ENCODE measurements at regions not wholly inside any gene's neighbourhood (a gene's known extent, or its start where the extent isn't known, plus 50 kb on each side); places are given as distances from the start of the nearest gene placed in this dataset.
A peak's percentile ranks its signal among the peaks of the same experiment; 100 is the strongest.

GRCh38 chr6:33923857-33924514 lies 120.2 kb upstream of the MLN start:
- peak; percentile 2 for DNase-seq (ENCODE audit: low read depth)

- DNase-seq (ENCODE audit: low read depth), result no peak
These were observed 117.9 kb upstream of the MLN start for GRCh38 chr6:33921745-33922144.

DNA sequence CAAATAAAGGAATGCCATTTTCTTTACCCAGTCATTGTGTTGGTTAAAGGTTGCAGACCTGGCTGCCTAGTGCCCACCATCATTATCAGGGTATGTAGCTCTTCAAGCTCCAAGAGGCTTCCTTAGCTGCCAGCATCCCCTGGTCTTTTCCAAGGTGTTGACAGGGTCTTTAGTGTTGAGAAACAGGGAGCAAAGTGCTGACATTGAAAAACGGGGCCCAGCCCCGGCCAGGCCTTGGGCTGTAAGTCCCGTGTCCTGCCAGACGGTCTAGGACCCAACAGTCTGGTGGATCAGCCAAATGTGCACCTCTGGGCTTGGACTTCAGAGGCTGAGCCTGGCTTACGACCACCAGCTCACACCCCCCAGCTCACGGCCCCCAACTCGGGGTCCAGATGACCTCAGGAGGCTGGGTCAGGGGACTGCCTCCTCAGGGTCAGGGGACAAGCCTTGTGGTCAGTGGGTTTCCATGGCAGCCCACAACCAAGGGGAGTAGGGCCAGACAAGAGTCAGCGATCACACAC lies 114.4 kb upstream of the MLN start:
- no peak for DNase-seq (ENCODE audit: low read depth)

DNA sequence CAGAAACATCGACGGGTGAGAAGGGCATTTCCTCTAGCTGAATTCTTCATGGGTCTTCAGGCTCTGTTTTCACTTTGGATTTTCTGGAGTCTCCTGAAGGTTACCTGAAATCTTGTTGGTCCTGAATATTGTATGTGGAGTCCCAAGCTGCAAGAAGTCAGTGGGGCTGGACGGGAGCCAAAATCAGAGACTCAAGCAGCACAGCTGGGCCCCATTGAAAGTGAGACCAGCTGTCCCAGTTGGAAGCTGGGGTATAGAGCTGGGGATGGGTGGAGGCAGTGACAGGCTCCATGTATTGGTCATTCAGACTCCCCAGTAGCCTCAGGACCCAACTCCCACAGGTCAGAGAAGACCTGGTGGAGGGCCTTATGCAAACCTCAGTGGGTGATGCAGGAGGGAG lies 111.3 kb upstream of the MLN start:
- peak; percentile 2 for DNase-seq (ENCODE audit: low read depth)

DNA sequence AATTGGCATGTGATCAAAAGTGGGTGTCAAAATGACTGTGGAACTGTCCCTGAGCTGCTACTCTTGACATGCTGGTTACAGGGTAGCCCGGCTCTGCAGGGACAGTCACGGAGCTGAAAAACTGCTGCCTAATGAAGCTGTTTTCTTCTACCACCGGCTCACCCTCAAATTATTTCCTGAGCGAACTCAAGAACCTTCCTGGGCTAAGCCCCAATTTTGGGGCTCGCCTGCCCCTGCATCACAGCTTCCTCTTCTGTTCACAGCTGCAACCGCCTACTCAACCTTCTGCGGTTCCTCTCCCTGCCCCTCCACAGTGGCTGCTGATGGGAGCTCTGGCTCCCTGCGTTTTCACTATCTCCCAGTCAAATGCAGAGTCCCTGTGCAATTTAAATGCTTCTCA lies 110.8 kb upstream of the MLN start:
- no peak for DNase-seq (ENCODE audit: low read depth)

- no peak for DNase-seq (ENCODE audit: low read depth)
These were observed 108.4 kb upstream of the MLN start for GRCh38 chr6:33912195-33912594.

DNA sequence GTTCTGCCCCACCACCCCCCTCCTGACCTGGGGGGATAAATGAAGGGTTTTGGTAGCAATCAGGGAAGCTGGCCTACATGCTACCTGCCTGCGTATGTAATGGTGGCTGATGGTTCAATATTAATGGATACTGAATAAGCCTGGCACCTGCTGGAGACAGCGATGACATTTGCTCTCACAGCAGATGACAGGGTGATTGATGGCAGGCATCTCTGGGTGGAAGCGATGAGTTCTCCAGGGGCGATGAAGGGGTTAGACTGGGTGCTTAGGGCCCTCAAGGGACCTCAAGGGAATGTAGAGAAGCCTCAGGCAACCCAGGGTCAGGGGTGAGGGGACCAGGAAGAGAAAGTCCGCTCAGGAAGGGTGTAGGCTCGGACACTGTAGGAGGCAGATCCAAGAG lies 107.7 kb upstream of the MLN start:
- DNase-seq (ENCODE audit: low read depth), result no peak

- no peak for DNase-seq (ENCODE audit: low read depth)
These were observed 106.8 kb upstream of the MLN start for GRCh38 chr6:33910594-33910993.

GRCh38 chr6:33909737-33910136 lies 105.9 kb upstream of the MLN start:
- no peak for DNase-seq (ENCODE audit: low read depth)

GRCh38 chr6:33908025-33908424 lies 104.2 kb upstream of the MLN start:
- DNase-seq (ENCODE audit: low read depth), result no peak

DNA sequence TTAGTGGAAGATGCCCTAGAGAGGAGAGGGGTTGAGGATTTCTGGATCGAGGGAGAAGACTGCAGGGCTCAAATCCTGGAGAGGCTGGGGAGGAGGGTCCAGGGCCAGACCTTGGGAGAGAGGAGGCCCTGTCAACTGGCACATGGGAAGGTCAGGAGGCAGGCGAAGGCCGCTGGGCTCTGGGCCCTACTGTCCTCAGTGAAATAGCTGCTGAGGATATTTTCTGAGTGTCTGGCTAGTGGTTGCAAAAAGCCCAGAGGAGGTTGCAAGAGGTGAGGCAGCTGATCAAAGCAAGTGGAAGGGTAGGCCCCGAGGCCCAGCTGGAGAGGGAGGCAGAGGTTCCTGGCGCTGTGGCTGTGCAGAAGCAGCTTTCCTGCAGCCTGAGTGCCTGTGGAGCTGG lies 103.4 kb upstream of the MLN start:
- DNase-seq (ENCODE audit: low read depth), result no peak

DNA sequence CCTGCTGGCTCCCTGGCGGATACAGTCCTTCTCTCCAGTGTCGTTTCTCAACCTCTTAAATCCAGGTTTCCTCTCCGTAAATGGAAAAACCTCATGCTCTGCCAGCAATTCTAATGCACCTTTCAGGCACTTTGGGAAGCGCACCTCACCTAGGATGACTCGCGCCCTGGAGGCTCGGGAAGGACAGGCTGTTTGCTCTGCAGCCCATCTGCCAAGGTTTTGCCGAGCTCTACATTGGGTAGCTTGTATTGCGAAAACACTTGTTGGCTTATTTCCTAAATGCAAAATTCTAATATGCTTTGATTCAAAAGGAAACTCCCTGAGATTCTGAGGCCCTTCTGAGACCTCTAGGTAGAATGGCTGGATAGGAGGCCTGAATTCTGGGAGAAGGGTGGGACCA lies 102.6 kb upstream of the MLN start:
- DNase-seq (ENCODE audit: low read depth), result no peak

DNA sequence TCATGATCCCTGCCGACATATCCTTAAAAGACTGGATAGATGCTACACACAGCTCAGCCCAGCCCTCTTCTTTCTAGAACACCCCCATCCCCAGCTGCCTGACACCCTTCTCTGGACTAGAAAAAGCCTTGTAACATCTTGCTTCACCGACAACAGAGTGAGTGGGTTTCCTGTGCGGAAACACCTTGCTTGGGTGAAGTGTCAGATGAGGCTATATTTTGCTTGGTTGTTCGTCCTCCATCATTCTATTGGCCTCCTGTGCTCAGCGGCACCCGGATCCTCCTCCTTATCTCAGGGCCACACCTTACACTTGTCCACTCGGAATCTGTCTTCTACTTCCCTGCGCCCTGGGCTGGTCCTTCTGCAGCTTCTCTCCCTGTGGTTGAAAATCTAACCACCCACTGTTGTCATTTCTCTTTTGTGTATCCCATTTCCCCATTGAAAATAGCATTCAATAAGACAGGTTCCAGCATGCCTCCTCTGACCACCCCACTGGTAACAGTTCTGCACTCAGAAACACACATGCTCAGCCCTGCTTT lies 101.3 kb upstream of the MLN start:
- DNase-seq (ENCODE audit: low read depth), result no peak

- DNase-seq (ENCODE audit: low read depth), result no peak
These were observed 100.9 kb upstream of the MLN start for GRCh38 chr6:33904747-33905065.

DNA sequence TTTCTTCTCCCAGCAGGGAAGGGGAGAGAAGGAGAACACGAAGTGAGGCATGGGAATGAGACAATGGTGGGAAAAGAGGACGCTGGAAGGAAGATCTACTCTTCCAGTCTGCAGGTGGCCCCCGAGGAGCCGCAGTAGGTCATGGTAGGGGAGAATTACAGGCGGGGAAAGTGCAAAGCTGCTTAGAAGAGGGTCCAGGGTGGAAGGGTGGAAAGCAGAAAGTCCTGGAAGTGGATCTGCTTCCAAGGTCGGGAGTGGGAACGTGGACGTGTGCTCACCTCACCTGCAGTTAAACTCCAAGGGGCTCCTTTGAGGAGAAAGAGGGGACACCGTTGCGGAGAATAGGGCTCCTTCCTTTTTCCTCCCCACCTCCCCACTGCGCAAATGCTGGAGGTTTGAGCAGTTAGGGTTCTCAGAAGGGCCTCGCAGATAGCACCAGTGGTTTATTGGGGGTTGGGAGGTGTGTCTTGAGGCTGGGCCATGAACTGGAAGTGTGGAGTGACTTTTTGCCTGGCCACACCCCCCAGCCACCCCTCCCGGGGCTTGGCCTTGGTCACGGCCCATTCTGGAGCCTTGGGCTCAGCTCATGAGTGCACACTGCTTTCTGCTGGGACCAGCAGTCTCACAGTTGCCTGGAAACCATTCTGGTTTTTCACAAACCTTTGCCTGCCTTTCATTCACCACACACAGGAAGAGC lies 100.4 kb upstream of the MLN start:
- DNase-seq (ENCODE audit: low read depth), result peak; percentile 33

GRCh38 chr6:33903579-33903978 lies 99.8 kb upstream of the MLN start:
- DNase-seq (ENCODE audit: low read depth), result no peak

- DNase-seq (ENCODE audit: low read depth), result no peak
These were observed 98.7 kb upstream of the MLN start for GRCh38 chr6:33902457-33902853.

GRCh38 chr6:33901822-33902456 lies 98.1 kb upstream of the MLN start:
- no peak for DNase-seq (ENCODE audit: low read depth)

- DNase-seq (ENCODE audit: low read depth), result no peak
These were observed 95.0 kb upstream of the MLN start for GRCh38 chr6:33898771-33899170.

DNA sequence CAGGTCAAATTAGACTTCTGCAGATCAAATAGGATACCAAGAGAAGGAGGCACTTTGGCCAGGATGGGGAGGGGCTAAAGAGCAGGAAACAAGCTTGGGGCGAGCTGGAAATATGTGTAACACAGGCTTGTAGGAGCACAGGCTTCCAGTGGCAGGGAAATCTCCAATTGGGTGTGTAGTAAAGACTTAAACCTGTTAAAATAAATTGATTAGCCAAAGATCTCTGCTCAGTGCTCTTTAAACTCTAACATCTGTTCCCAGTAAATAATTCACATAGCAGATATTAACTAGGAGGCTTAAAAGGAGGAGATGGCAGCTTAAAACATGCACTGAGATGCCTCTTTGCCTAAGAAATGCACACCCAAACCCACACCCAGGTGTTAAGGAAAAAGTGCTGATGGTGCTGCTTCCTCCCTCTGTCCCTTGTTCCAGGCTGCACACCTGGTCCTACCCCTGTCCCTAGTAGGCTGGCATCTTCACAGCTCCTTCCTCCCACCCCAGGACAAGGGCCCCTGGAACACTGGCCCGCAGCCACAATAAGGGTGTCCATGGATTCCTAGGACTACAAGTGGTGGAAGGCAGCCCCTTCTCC lies 93.5 kb upstream of the MLN start:
- DNase-seq (ENCODE audit: low read depth), result no peak

GRCh38 chr6:33896391-33897188 lies 92.8 kb upstream of the MLN start:
- DNase-seq (ENCODE audit: low read depth), result peak; percentile 75

GRCh38 chr6:33895988-33896387 lies 92.2 kb upstream of the MLN start:
- no peak for DNase-seq (ENCODE audit: low read depth)
